ENCODE measurements at regions not wholly inside any gene's neighbourhood (a gene's known extent, or its start where the extent isn't known, plus 50 kb on each side); places are given as distances from the start of the nearest gene placed in this dataset.
"Not testable (repeated sequence)": the region's sequence is repeated elsewhere in the genome, so short reads cannot be mapped to it uniquely, and the experiment has no call there.

GRCh38 chrX:144612076-144612475 is 635.2 kb upstream of the SPANXN1 start:
- Histone ChIP-seq H3K4me2 (ENCODE audit: low read length) (no peak overlapping the region), H3K9ac (ENCODE audit: low read length) (no peak overlapping the region), H4K20me1 (ENCODE audit: low read length) (no peaks in the 10 kb centered on the region), H3K9me3 (ENCODE audit: low read length) (no peaks in the 10 kb centered on the region), H3K4me3 (ENCODE audit: low read length) (no peak overlapping the region), H3K9me2 (replicated peaks; ENCODE audit: low read length) (no peaks in the 10 kb centered on the region), H3K4me1 (ENCODE audit: insufficient read depth, low read length) (peaks cover 16% of the 10 kb centered on the region; the same call in 1 of the 2 replicates), H3K79me2 (ENCODE audit: low read length) (no peaks in the 10 kb centered on the region), H3K27ac (ENCODE audit: low read length) (peak overlapping the region; percentile 13; the same call in 1 of the 2 replicates), H2AFZ (ENCODE audit: low read length) (no peak overlapping the region), H3K27me3 (ENCODE audit: low read length) (no peaks in the 10 kb centered on the region), H3F3A (ENCODE audit: low read length, unreplicated experiment) (no peaks in the 10 kb centered on the region), H3K36me3 (ENCODE audit: low read depth, low read length) (no peaks in the 10 kb centered on the region)
- ChIA-PET POLR2A (ENCODE audit: unreplicated experiment) (no interaction called here), CTCF (no interaction called here)
- peak; percentile 84 for ATAC-seq
- intact Hi-C loops (cut with micrococcal nuclease) = no loop called here
- no peak for TF ChIP-seq EZH2phosphoT487 (IDR thresholded peaks at IDR 0.05; ENCODE audit: borderline replicate concordance, low read length)
- TF ChIP-seq CTCF (conservative IDR thresholded peaks at IDR 0.05; ENCODE audit: low read depth, low read length) = no peak
- TF ChIP-seq EZH2 (IDR thresholded peaks at IDR 0.05; ENCODE audit: low read length, unreplicated experiment) = no peak
- BruUV-seq (replicated peaks) = no TSS peak
- DNase-seq = peak; percentile 60

GRCh38 chrX:144616317-144616716 is 631.0 kb upstream of the SPANXN1 start:
- intact Hi-C loops (cut with micrococcal nuclease) = no loop called here
- no TSS peak for BruUV-seq (replicated peaks)

GRCh38 chrX:144627947-144628346 is 619.4 kb upstream of the SPANXN1 start:
- POLR2A ChIA-PET (ENCODE audit: unreplicated experiment) = no interaction called here
- H3K4me3 ChIP-seq (ENCODE audit: low read length) = no peak overlapping the region
- TF ChIP-seq CTCF (conservative IDR thresholded peaks at IDR 0.05; ENCODE audit: low read depth, low read length) (no peak), EZH2 (IDR thresholded peaks at IDR 0.05; ENCODE audit: low read length, unreplicated experiment) (no peak), EZH2phosphoT487 (IDR thresholded peaks at IDR 0.05; ENCODE audit: borderline replicate concordance, low read length) (no peak)
- no peaks in the 10 kb centered on the region; the same call in 1 of the 2 replicates for H3K36me3 ChIP-seq (ENCODE audit: low read depth, low read length)
- no peaks in the 10 kb centered on the region for H3K79me2 ChIP-seq (ENCODE audit: low read length)
- DNase-seq (peak; percentile 28), ATAC-seq (no peak)
- intact Hi-C loops (cut with micrococcal nuclease) = no loop called here
- H2AFZ ChIP-seq (ENCODE audit: low read length) = no peak overlapping the region
- no peaks in the 10 kb centered on the region for H3F3A ChIP-seq (ENCODE audit: low read length, unreplicated experiment)
- no peaks in the 10 kb centered on the region for H3K9me2 ChIP-seq (replicated peaks; ENCODE audit: low read length)
- BruUV-seq (replicated peaks) = no TSS peak
- no peaks in the 10 kb centered on the region for H3K4me1 ChIP-seq (ENCODE audit: insufficient read depth, low read length)
- no peak overlapping the region for H3K4me2 ChIP-seq (ENCODE audit: low read length)
- H4K20me1 ChIP-seq (ENCODE audit: low read length) = no peaks in the 10 kb centered on the region
- no peaks in the 10 kb centered on the region for H3K9me3 ChIP-seq (ENCODE audit: low read length)
- H3K27ac ChIP-seq (ENCODE audit: low read length) = no peak overlapping the region
- H3K27me3 ChIP-seq (ENCODE audit: low read length) = no peaks in the 10 kb centered on the region
- H3K9ac ChIP-seq (ENCODE audit: low read length) = no peak overlapping the region
- CTCF ChIA-PET = no interaction called here

More at GRCh38 chrX:144616317-144616716, 631.0 kb upstream of the SPANXN1 start:
- Histone ChIP-seq H3K9me2 (replicated peaks; ENCODE audit: low read length) (no peaks in the 10 kb centered on the region), H3K27me3 (ENCODE audit: low read length) (no peaks in the 10 kb centered on the region), H3K4me1 (ENCODE audit: insufficient read depth, low read length) (peaks cover 16% of the 10 kb centered on the region; the same call in 1 of the 2 replicates), H4K20me1 (ENCODE audit: low read length) (no peaks in the 10 kb centered on the region), H3K9ac (ENCODE audit: low read length) (no peak overlapping the region), H3K4me3 (ENCODE audit: low read length) (no peak overlapping the region), H3F3A (ENCODE audit: low read length, unreplicated experiment) (no peaks in the 10 kb centered on the region), H3K79me2 (ENCODE audit: low read length) (no peaks in the 10 kb centered on the region), H3K4me2 (ENCODE audit: low read length) (no peak overlapping the region), H2AFZ (ENCODE audit: low read length) (no peak overlapping the region), H3K9me3 (ENCODE audit: low read length) (no peaks in the 10 kb centered on the region), H3K36me3 (ENCODE audit: low read depth, low read length) (no peaks in the 10 kb centered on the region), H3K27ac (ENCODE audit: low read length) (no peak overlapping the region)
- CTCF ChIA-PET = no interaction called here
- ATAC-seq (peak; percentile 62; the same call in 1 of the 2 replicates), DNase-seq (peak; percentile 63)
- POLR2A ChIA-PET (ENCODE audit: unreplicated experiment) = no interaction called here
- TF ChIP-seq EZH2 (IDR thresholded peaks at IDR 0.05; ENCODE audit: low read length, unreplicated experiment) (no peak), EZH2phosphoT487 (IDR thresholded peaks at IDR 0.05; ENCODE audit: borderline replicate concordance, low read length) (no peak)

- BruUV-seq (replicated peaks); POLR2A ChIA-PET (ENCODE audit: unreplicated experiment); intact Hi-C loops (cut with micrococcal nuclease); H3K36me3 ChIP-seq (ENCODE audit: low read depth, low read length); H3K9ac ChIP-seq (ENCODE audit: low read length); ATAC-seq; DNase-seq; H4K20me1 ChIP-seq (ENCODE audit: low read length); H3F3A ChIP-seq (ENCODE audit: low read length, unreplicated experiment); H3K27me3 ChIP-seq (ENCODE audit: low read length); H3K9me2 ChIP-seq (replicated peaks; ENCODE audit: low read length); CTCF ChIA-PET; H3K9me3 ChIP-seq (ENCODE audit: low read length); H3K4me1 ChIP-seq (ENCODE audit: insufficient read depth, low read length); H3K27ac ChIP-seq (ENCODE audit: low read length); H3K79me2 ChIP-seq (ENCODE audit: low read length); H3K4me2 ChIP-seq (ENCODE audit: low read length); H3K4me3 ChIP-seq (ENCODE audit: low read length); H2AFZ ChIP-seq (ENCODE audit: low read length): not testable (repeated sequence)
These were observed 612.9 kb upstream of the SPANXN1 start for GRCh38 chrX:144634451-144634850.

All from PC-3 (cell line).